RWPE1 (cell line): ENCODE measurements at regions not wholly inside any gene's neighbourhood (a gene's known extent, or its start where the extent isn't known, plus 50 kb on each side); places are given as distances from the start of the nearest gene placed in this dataset.

Experiments used
- CTCF ChIA-PET: fragments of 350-600 bp; sonication (Branson Sonifier 250); formaldehyde crosslinking; extraction: SDS; loops from one replicate; lab custom pipeline; 2021; lab: Yijun Ruan, JAX
- POLR2A ChIA-PET: fragments of 400-600 bp; formaldehyde crosslinking; extraction: SDS; loops from one replicate; lab custom pipeline; 2020; ENCODE audit warnings: antibody characterized with exemption; ENCODE audit not compliant: low non-redundant PET; lab: Yijun Ruan, JAX
- DNase-seq: peaks from one replicate; pipeline ENCODE4 v3.0.0; 2012; ENCODE audit warnings: low spot score
- H3K27ac ChIP-seq: fragments of 450-650 bp; 2 replicates; pipeline ENCODE4 v1.5.1; 2017
- TF ChIP-seq, protein P1 (sequence below): fragments of 450-650 bp; conservative IDR thresholded peaks from 2 replicates; pipeline ENCODE4 v1.5.1; 2017; ENCODE audit warnings: low read depth, mild to moderate bottlenecking

DNA sequence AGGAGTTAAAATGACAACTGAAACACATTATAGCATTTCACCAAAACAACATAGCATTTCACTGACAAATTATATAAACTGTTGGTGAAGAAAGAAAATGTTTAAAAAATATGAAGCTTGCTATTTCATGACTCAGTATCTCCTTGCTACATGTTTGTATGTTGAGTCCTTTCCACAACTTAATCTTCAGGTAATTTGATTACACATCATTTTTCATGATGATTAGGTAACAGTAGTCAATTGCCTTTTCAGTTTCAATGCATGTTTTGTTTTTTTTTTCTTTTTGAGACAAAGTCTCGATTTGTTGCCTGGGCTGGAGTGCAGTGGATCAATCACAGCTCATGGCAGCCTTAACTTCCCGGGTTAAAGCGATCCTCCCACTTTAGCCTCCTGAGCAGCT lies 177.8 kb upstream of the PMFBP1 start:
- POLR2A ChIA-PET = no interaction called here
- TF ChIP-seq, protein P1, sequence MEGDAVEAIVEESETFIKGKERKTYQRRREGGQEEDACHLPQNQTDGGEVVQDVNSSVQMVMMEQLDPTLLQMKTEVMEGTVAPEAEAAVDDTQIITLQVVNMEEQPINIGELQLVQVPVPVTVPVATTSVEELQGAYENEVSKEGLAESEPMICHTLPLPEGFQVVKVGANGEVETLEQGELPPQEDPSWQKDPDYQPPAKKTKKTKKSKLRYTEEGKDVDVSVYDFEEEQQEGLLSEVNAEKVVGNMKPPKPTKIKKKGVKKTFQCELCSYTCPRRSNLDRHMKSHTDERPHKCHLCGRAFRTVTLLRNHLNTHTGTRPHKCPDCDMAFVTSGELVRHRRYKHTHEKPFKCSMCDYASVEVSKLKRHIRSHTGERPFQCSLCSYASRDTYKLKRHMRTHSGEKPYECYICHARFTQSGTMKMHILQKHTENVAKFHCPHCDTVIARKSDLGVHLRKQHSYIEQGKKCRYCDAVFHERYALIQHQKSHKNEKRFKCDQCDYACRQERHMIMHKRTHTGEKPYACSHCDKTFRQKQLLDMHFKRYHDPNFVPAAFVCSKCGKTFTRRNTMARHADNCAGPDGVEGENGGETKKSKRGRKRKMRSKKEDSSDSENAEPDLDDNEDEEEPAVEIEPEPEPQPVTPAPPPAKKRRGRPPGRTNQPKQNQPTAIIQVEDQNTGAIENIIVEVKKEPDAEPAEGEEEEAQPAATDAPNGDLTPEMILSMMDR = no peak
- H3K27ac ChIP-seq = no peak overlapping the region
- DNase-seq = no peak
- CTCF ChIA-PET = no interaction called here

DNA sequence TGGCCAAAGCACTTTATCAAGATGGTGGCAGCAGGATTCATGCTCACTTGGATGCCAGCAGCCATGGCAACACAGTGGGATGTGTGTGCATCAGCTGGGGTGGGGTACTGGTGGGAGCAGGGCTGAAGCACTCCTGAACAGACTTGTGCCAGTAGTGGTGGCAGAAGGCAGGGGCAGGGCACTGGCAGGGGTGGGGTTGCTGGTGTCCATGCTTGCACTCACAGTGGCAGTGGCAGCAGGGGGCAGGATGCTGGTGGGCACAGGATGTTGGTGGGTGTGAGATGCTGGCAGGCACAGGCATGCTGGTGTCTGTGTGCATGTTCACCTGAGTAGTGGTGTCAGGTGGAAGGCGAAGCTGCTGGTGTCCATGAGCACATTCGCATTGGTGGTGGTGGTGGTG lies 161.0 kb upstream of the PMFBP1 start:
- POLR2A ChIA-PET = no interaction called here
- CTCF ChIA-PET = no interaction called here
- no peak for DNase-seq
- TF ChIP-seq, protein P1 = no peak
- no peak overlapping the region for H3K27ac ChIP-seq

DNA sequence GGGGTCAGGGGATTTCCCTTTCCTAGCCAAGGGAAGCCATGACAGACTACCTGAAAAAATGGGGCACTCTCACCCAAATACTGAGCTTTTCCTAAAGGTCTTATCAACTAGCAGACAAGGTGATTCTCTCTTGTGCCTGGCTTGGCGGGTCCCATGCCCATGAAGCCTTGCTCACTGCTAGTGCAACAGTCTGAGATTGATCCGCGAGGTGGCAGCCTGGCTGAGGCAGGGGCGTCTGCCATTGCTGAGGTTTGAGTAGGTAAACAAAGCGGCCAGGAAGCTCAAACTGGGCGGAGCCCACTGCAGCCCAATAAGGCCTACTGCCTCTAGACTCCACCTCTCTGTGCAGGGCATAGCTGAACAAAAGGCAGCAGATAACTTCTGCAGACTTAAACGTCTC lies 152.6 kb upstream of the PMFBP1 start:
- no peak for DNase-seq
- POLR2A ChIA-PET = no interaction called here
- H3K27ac ChIP-seq = no peak overlapping the region
- CTCF ChIA-PET = interaction anchor here (0.6 kb wide), 1 partner anchor 82 kb away, joined by 3 read pairs; no protein-coding TSS in a partner anchor
- TF ChIP-seq, protein P1 = no peak

DNA sequence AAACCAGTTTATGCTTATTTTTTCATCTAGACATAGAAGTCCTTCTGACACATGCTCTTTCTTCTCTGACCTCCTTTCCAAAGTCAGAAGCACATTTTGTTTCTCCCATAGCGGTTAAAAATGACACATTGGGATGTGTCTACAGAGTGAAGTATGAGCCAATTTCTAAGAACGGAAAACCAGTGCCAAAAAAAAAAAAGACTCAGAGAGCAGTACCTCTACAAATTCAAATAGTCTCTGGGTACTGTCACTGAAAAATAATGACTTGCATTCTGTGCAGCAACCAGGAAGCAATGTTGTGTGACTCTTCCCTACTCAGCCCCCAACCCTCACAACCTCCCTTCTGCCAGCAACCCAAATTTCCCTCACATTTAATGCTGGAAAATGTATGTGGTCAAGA lies 145.5 kb upstream of the PMFBP1 start:
- POLR2A ChIA-PET = no interaction called here
- CTCF ChIA-PET = interaction anchor here (0.6 kb wide), 1 partner anchor 131 kb away, joined by 7 read pairs; no protein-coding TSS in a partner anchor
- TF ChIP-seq, protein P1 = no peak
- no peak overlapping the region for H3K27ac ChIP-seq
- DNase-seq = no peak

DNA sequence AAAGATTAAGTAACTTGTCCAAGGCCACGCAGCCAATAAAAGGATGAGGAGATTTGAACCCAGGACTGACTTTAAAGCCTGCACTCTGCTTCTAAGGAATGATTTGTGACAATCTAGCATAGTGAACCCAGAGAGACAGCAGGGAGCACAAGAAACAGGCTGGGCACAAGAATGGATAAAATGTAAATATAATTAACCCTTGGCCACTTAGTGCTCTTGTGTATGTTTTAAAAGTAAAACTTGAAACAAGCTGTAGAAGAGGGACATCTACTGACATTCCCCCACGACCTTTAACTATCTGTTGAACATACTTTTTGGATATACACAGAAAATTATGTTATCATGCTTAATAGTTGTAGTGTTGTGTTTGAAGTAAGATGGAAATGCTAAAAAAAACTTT lies 141.9 kb upstream of the PMFBP1 start:
- TF ChIP-seq, protein P1 = no peak
- no peak for DNase-seq
- CTCF ChIA-PET = interaction anchor here (0.5 kb wide), 1 partner anchor 490 kb away, joined by 3 read pairs; no protein-coding TSS in a partner anchor
- H3K27ac ChIP-seq = no peak overlapping the region
- POLR2A ChIA-PET = no interaction called here

DNA sequence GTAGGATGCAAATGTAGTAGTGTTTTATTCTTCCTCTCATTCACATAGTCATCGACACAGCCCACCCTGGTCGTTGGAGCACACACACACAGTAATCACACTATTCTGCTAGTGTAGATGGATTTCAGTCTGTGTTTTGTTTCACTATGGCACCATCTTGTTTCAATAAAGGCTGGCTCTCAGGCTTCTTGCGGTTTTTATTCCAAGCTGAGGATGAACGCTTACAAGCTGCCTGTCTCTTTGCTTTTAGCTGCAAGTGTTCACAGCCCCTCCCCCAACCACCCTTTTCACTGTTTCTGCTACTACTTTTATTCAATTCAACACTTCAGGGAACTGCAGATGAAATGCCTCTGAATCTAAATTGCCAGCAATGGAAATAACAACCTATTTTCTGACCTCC lies 140.9 kb upstream of the PMFBP1 start:
- CTCF ChIA-PET = no interaction called here
- TF ChIP-seq, protein P1 = no peak

More for the DNA sequence above, 140.9 kb upstream of the PMFBP1 start:
- no peak for DNase-seq
- POLR2A ChIA-PET = no interaction called here
- H3K27ac ChIP-seq = no peak overlapping the region
